ENCODE measurements at regions not wholly inside any gene's neighbourhood (a gene's known extent, or its start where the extent isn't known, plus 50 kb on each side); places are given as distances from the start of the nearest gene placed in this dataset.

DNA sequence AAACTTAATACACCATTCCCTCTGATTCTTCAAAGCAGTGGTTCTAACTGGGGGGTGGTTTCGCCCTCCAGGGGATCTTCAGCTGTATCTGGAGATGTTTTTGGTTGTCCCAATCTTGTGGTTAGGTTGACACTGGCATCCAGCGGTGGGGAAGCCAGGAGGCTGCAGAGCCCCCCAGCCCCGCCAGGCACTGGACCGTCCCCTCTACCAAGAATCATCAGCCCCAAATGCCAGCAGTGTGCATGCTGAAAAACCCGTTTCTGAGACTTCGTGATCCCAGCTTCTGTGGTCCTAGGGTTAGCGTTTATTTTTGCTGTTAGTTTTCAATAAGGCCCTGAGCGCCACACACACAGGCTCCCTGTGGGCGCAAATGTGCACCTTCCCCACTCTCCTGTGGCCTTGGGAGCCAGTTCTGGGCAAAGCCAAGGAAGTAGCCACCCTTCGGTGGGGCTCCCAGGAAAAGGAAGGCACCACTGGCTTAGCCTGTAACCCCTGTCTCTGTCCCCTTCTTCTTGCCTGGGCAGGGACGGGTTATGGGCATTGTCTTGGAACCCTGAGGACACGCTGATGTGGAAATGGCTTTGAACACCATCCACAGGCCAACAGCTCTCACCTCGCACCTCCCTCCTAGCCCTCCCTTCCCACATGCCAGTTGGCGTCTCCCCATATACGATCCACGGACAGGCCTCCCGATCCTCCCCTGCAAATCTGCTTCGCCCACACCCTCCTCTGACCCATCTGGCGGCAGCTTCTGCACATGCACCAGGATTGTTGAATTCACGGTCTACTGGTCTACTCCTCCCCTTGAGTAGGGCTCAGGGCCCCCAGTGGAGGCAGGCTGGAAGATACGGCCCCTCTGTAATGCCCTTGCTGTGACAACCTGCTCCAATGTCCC lies 71.4 kb upstream of the CCND1 start (continued):
- TF ChIP-seq, protein P1, sequence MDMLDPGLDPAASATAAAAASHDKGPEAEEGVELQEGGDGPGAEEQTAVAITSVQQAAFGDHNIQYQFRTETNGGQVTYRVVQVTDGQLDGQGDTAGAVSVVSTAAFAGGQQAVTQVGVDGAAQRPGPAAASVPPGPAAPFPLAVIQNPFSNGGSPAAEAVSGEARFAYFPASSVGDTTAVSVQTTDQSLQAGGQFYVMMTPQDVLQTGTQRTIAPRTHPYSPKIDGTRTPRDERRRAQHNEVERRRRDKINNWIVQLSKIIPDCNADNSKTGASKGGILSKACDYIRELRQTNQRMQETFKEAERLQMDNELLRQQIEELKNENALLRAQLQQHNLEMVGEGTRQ (IDR thresholded peaks at IDR 0.05; ENCODE audit: low read depth, low read length) = no peak

DNA sequence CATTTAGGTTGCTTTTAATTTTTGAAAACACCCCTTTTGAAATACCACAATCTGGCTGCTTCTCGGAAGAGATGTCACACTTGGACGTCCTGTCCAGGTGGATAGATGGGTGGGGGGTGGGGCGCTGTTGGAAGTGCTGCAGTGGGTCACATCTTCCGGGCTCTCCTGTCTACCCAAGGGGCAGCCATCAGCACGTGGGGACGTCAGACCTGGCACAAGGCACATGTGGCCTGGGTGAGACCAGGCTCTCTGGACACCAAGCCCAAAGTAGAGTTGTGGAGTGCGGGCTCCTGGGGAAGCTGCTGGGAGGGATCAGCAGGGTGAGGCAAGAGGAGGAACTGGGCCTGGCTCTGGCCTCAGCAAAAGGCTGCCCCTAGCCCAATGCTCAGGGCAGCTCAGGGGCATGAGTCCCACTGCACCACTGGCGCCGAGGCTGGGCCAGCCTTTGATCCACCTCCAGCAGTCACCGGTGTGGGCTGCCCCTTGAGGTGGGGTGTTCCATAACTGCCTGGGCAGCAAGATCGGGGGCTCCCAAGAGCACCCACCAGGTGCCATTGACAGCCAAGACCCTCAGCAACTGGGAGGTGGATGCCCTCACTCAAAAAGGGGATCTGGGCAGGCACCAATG lies 68.6 kb upstream of the CCND1 start:
- H2BK15ac ChIP-seq (ENCODE audit: low read depth, low read length) = no peak overlapping the region
- in situ Hi-C loops (cut with MboI; ENCODE audit: low sequenced_read_pairs) (no loop called here), dilution Hi-C loops (cut with HindIII; ENCODE audit: low sequenced_read_pairs, unreplicated experiment) (no loop called here), intact Hi-C loops (cut with micrococcal nuclease) (no loop called here)
- no peaks in the 10 kb centered on the region for H3K36me3 ChIP-seq (ENCODE audit: control insufficient read depth, insufficient read depth, low read length)
- no peaks in the 10 kb centered on the region for H3K79me1 ChIP-seq (ENCODE audit: low read depth in 1 of 2, low read length in 2 of 2)
- H3K56ac ChIP-seq (ENCODE audit: extremely low read depth, insufficient read depth, low read length) = no peak overlapping the region
- no peak overlapping the region for H3K9ac ChIP-seq (ENCODE audit: low read depth, low read length)
- H3K9me3 ChIP-seq (ENCODE audit: control insufficient read depth, insufficient read depth, low read length) = no peaks in the 10 kb centered on the region
- no peak overlapping the region for H2AK5ac ChIP-seq (ENCODE audit: low read depth, low read length)
- H3K9me1 ChIP-seq (ENCODE audit: insufficient read depth, low read length) = peaks cover 11% of the 10 kb centered on the region
- H4K8ac ChIP-seq (ENCODE audit: low read depth in 2 of 2, low read length in 2 of 2) = no peak overlapping the region
- no peak for ATAC-seq (ENCODE audit: low read depth)
- no peak overlapping the region for H3K14ac ChIP-seq (replicated peaks; ENCODE audit: low read depth, low read length)
- H3K4me3 ChIP-seq (ENCODE audit: insufficient read depth, low read depth, low read length) = no peak overlapping the region
- no TSS peak for BruUV-seq (replicated peaks)
- H4K5ac ChIP-seq (ENCODE audit: low read depth, low read length) = no peak overlapping the region
- H2BK5ac ChIP-seq (ENCODE audit: low read depth, low read length, poor library complexity, severe bottlenecking) = no peak overlapping the region
- no peak overlapping the region for H3K23ac ChIP-seq (ENCODE audit: low read depth, low read length)
- WGBS, 2 experiments (ENCODE audit: extremely low coverage in 2 of 2, insufficient read length in 1 of 2) = 88% methylated on average over 5 of the region's 11 CpGs; no CpG with 5 or more reads in 1 of the 2 experiments
- POLR2A ChIA-PET (ENCODE audit: unreplicated experiment) = no interaction called here
- no peak overlapping the region for H3K27ac ChIP-seq (ENCODE audit: insufficient read depth, low read length)
- H2AFZ ChIP-seq (replicated peaks; ENCODE audit: low read length, poor library complexity) = no peak overlapping the region
- H3K4me2 ChIP-seq (ENCODE audit: low read depth, low read length) = no peak overlapping the region
- peaks cover 6% of the 10 kb centered on the region for H3K4me1 ChIP-seq (ENCODE audit: control insufficient read depth, insufficient read depth, low read length)
- no peak overlapping the region for H3K4ac ChIP-seq (ENCODE audit: low read depth, low read length)
- no peak overlapping the region for H4K91ac ChIP-seq (ENCODE audit: insufficient read depth, low read depth, low read length)
- H2BK120ac ChIP-seq (ENCODE audit: low read depth, low read length) = no peak overlapping the region
- no peak overlapping the region for H2BK20ac ChIP-seq (ENCODE audit: low read depth, low read length)
- H3K27me3 ChIP-seq (ENCODE audit: control insufficient read depth, insufficient read depth, low read length) = peaks cover 25% of the 10 kb centered on the region
- CTCF ChIA-PET = interaction anchor here (0.6 kb wide), 1 partner anchor 65 kb away, joined by 3 read pairs; no protein-coding TSS in a partner anchor
- no peak for DNase-seq
- H4K20me1 ChIP-seq (ENCODE audit: insufficient read depth, low read length) = no peaks in the 10 kb centered on the region
- no peak overlapping the region for H2AK9ac ChIP-seq (replicated peaks; ENCODE audit: low read depth, low read length, poor library complexity)
- H3K18ac ChIP-seq (ENCODE audit: low read depth, low read length) = no peak overlapping the region
- TF ChIP-seq CEBPB (IDR thresholded peaks at IDR 0.05; ENCODE audit: low read depth, low read length) (no peak), SMC3 (IDR thresholded peaks at IDR 0.05; ENCODE audit: low read depth, low read length) (no peak), MXI1 (IDR thresholded peaks at IDR 0.05; ENCODE audit: borderline replicate concordance, low read depth, low read length) (no peak), RAD21 (IDR thresholded peaks at IDR 0.05; ENCODE audit: low read length) (no peak), CHD1 (IDR thresholded peaks at IDR 0.05; ENCODE audit: low read depth, low read length) (no peak), RFX5 (IDR thresholded peaks at IDR 0.05; ENCODE audit: low read depth, low read length) (no peak), MAFK (IDR thresholded peaks at IDR 0.05; ENCODE audit: low read depth, low read length) (no peak), BHLHE40 (IDR thresholded peaks at IDR 0.05; ENCODE audit: low read depth, low read length) (no peak), FOS (IDR thresholded peaks at IDR 0.05; ENCODE audit: low read depth, low read length) (no peak), MAZ (IDR thresholded peaks at IDR 0.05; ENCODE audit: borderline replicate concordance, low read depth, low read length) (no peak)
- TF ChIP-seq, protein P1 (IDR thresholded peaks at IDR 0.05; ENCODE audit: low read depth, low read length) = no peak
- TF ChIP-seq, protein P2, sequence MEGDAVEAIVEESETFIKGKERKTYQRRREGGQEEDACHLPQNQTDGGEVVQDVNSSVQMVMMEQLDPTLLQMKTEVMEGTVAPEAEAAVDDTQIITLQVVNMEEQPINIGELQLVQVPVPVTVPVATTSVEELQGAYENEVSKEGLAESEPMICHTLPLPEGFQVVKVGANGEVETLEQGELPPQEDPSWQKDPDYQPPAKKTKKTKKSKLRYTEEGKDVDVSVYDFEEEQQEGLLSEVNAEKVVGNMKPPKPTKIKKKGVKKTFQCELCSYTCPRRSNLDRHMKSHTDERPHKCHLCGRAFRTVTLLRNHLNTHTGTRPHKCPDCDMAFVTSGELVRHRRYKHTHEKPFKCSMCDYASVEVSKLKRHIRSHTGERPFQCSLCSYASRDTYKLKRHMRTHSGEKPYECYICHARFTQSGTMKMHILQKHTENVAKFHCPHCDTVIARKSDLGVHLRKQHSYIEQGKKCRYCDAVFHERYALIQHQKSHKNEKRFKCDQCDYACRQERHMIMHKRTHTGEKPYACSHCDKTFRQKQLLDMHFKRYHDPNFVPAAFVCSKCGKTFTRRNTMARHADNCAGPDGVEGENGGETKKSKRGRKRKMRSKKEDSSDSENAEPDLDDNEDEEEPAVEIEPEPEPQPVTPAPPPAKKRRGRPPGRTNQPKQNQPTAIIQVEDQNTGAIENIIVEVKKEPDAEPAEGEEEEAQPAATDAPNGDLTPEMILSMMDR (conservative IDR thresholded peaks at IDR 0.05; ENCODE audit: low read depth, low read length) = no peak

Data from IMR-90 (cell line).